GM08714 (cell line): ENCODE measurements at regions not wholly inside any gene's neighbourhood (a gene's known extent, or its start where the extent isn't known, plus 50 kb on each side); places are given as distances from the start of the nearest gene placed in this dataset.

Experiments used
- H3K4me3 ChIP-seq: fragments of 200-500 bp; sonication (Bioruptor generic); 2 replicates; pipeline ENCODE4 v1.5.1; 2014; ENCODE audit warnings: mild to moderate bottlenecking, low read length, inconsistent platforms
- ZNF274 ChIP-seq: IDR thresholded peaks from 2 replicates; pipeline ENCODE4 v1.6.1; 2012; ENCODE audit warnings: mild to moderate bottlenecking, low read depth, low read length

- TF ChIP-seq ZNF274: no peak
- H3K4me3 ChIP-seq: no peak overlapping the region
These were observed 738.4 kb upstream of the TMEM132C start for GRCh38 chr12:127528551-127528950.

DNA sequence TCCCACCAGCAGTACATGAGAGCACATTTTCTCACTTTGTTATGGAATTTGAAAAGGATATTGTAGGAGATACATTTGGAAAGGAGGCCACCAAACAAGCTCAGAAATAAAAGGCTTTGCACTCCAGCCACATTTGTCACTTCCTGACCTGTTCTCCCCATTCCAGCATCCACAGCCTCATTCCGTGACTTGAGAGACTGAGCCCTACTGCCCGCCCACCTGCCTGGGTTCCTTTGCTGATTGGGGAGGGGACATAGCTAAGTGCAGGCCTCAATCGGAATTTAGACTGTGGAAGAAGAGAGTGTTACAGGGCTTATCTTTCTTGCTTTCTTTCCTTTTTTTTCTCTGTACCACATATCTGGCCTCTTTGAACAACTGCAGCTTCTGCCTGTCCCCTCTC is 735.4 kb upstream of the TMEM132C start:
- no peak overlapping the region for H3K4me3 ChIP-seq
- TF ChIP-seq ZNF274: no peak

DNA sequence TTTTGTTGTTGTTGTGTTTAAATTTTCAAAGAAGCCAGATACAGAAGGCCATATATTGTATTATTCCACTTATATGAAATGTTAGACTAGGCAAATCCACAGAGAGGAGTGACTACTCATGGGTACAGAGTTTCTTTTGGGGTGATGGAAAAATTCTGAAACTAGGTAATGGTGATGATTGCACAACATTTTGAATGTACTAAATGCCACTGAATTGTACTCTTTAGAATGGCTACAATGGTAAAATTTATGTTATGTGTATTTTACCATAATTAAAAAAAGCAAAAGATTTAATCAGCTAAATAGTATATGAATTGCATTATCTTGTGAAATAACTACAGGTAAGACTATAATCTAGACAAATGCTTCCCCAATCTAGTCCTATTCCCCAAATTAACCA is 733.6 kb upstream of the TMEM132C start:
- TF ChIP-seq ZNF274: no peak
- H3K4me3 ChIP-seq: no peak overlapping the region

DNA sequence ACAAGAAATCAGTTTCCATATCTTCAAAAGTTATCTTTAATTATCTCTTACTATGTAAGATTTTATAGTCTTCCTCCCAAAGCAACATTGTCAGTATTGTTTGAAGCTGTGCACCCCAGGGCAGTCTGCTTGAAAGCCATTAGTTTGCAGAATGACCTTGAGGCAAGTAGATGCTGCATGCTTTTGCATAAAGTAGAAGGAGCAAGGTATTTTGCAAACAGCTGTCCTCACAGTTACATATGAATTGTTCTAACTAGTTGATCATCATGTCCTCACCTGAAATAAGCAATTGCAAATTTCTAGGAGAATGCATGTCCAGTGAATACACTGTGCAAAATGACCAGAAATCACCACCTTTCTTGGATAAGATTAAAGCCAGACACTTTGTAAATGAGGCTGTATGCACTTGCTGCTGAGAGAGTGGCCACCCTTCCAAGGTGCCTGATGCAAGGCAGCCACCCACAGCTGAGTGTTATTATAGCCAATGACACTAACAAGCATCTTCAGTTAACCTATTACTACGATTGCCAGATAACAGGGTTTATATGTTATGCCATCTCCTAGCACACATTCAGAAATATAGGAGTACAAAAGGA is 730.0 kb upstream of the TMEM132C start:
- H3K4me3 ChIP-seq: no peak overlapping the region
- no peak for TF ChIP-seq ZNF274

- no peak for TF ChIP-seq ZNF274
- H3K4me3 ChIP-seq: no peak overlapping the region
These were observed 728.7 kb upstream of the TMEM132C start for GRCh38 chr12:127538316-127538715.

- no peak for TF ChIP-seq ZNF274
These were observed 727.6 kb upstream of the TMEM132C start for GRCh38 chr12:127539226-127539858.

DNA sequence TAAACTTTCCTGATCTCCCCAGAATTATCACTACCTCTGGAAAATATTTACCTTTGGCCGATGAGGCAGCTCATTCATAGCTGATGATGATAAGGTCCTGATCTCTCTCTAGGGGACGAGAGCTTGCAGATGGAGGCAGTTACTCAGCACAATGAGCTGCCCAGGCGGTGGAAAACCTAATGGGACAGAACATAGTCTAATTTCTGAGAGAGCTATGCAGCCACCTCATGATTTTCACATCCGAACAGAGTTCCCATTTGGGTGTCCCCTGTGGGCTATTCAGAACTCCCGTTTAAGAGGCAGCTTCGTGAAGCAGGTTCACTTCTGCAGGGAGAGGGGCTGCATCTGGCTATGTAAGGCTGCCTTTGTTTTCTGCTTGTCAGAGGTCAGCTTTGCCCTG is 724.6 kb upstream of the TMEM132C start:
- TF ChIP-seq ZNF274: no peak
- no peak overlapping the region for H3K4me3 ChIP-seq

More at GRCh38 chr12:127539226-127539858, 727.6 kb upstream of the TMEM132C start:
- H3K4me3 ChIP-seq: no peak overlapping the region

GRCh38 chr12:127542931-127543330 is 724.0 kb upstream of the TMEM132C start:
- TF ChIP-seq ZNF274: no peak
- H3K4me3 ChIP-seq: no peak overlapping the region

GRCh38 chr12:127546721-127547505 is 720.1 kb upstream of the TMEM132C start:
- no peak overlapping the region for H3K4me3 ChIP-seq
- TF ChIP-seq ZNF274: no peak

- no peak for TF ChIP-seq ZNF274
- H3K4me3 ChIP-seq: no peak overlapping the region
These were observed 718.8 kb upstream of the TMEM132C start for GRCh38 chr12:127548123-127548553.

- TF ChIP-seq ZNF274: no peak
- no peak overlapping the region for H3K4me3 ChIP-seq
These were observed 716.7 kb upstream of the TMEM132C start for GRCh38 chr12:127550271-127550670.

- TF ChIP-seq ZNF274: no peak
- H3K4me3 ChIP-seq: no peak overlapping the region
These were observed 714.1 kb upstream of the TMEM132C start for GRCh38 chr12:127552838-127553237.

- no peak for TF ChIP-seq ZNF274
- no peak overlapping the region for H3K4me3 ChIP-seq
These were observed 711.9 kb upstream of the TMEM132C start for GRCh38 chr12:127555071-127555470.

DNA sequence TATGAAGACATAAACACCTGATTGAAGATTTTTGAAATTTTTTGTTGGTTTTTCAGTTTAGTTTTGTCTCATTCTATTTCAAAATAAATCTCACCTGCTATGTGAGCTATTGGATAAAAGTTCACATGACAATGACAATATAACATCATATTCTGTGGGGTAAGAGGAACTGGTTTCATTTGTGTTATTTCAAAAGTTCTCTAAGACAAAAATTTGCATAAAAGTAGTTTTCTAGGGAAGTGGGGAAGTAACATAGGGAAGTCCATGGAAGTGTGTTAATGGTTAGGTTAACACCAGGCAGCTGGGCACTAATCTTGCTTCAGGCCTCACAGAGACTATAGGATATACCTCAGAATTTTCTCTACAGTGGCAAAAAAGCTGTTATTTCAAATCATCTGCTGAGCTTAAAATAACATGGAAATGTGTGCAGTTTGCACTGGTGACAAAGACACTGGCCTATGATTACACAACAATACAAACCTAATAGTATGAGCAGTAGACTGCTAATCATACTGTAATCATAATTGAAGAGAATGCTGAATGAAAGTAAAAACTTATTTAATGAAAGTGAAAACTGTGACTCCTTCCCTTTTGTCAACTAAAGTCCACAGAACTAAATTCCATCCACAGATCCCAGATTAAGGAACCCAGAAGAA is 710.6 kb upstream of the TMEM132C start:
- no peak overlapping the region for H3K4me3 ChIP-seq
- no peak for TF ChIP-seq ZNF274

- no peak overlapping the region for H3K4me3 ChIP-seq
- TF ChIP-seq ZNF274: no peak
These were observed 708.6 kb upstream of the TMEM132C start for GRCh38 chr12:127558361-127558760.
